Neural cell (in vitro differentiated cells): ENCODE measurements at regions not wholly inside any gene's neighbourhood (a gene's known extent, or its start where the extent isn't known, plus 50 kb on each side); places are given as distances from the start of the nearest gene placed in this dataset.

Experiments used
- H2AFZ ChIP-seq: fragments of 200-600, 300-800 bp; sonication (generic), shearing (Covaris generic); 2 replicates; pipeline ENCODE4 v1.6.0; 2014; ENCODE audit warnings: low read depth, mild to moderate bottlenecking, antibody characterized with exemption, low read length, moderate library complexity
- H3F3A ChIP-seq: fragments of 200-600 bp; shearing (Covaris generic); 2 replicates; pipeline ENCODE4 v1.6.1; 2016; ENCODE audit warnings: mild to moderate bottlenecking, moderate library complexity, mixed read lengths, antibody characterized with exemption, low read length; ENCODE audit not compliant: insufficient read depth, poor library complexity, severe bottlenecking
- H3K27ac ChIP-seq: fragments of 200-600, 300-800 bp; sonication (generic), shearing (Covaris generic); 2 replicates; pipeline ENCODE4 v1.5.1; 2014; ENCODE audit warnings: mild to moderate bottlenecking, low read length, moderate library complexity
- H3K27me3 ChIP-seq: fragments of 300-800, 200-600 bp; sonication (generic), shearing (Covaris generic); 2 replicates; pipeline ENCODE4 v1.6.0; 2014; ENCODE audit warnings: mild to moderate bottlenecking, low read depth, low read length, moderate library complexity; ENCODE audit not compliant: insufficient read depth
- H3K36me3 ChIP-seq: fragments of 300-800, 200-600 bp; sonication (generic), shearing (Covaris generic); 2 replicates; pipeline ENCODE4 v1.5.1; 2014; ENCODE audit warnings: mild to moderate bottlenecking, antibody characterized with exemption, low read length, moderate library complexity; ENCODE audit not compliant: insufficient read depth
- H3K4me2 ChIP-seq: fragments of 300-800, 200-600 bp; sonication (generic), shearing (Covaris generic); 2 replicates; pipeline ENCODE4 v1.6.0; 2014; ENCODE audit warnings: mild to moderate bottlenecking, low read length
- H3K4me3 ChIP-seq: fragments of 300-800, 200-600 bp; sonication (generic), shearing (Covaris generic); 2 replicates; pipeline ENCODE4 v1.5.1; 2014; ENCODE audit warnings: mild to moderate bottlenecking, low read length, moderate library complexity
- H3K79me2 ChIP-seq: fragments of 200-600 bp; shearing (Covaris generic); replicated peaks from 2 replicates; pipeline ENCODE4 v1.6.0; 2014; ENCODE audit warnings: mild to moderate bottlenecking, low read length, moderate library complexity; ENCODE audit not compliant: insufficient read depth
- H3K9ac ChIP-seq: fragments of 300-800, 200-600 bp; sonication (generic), shearing (Covaris generic); 2 replicates; pipeline ENCODE4 v1.6.1; 2016; ENCODE audit warnings: mild to moderate bottlenecking, low read length, mixed read lengths
- H3K9me2 ChIP-seq: fragments of 200-600 bp; shearing (Covaris generic); 2 replicates; pipeline ENCODE4 v1.6.1; 2016; ENCODE audit warnings: mild to moderate bottlenecking, low read length, mixed read lengths; ENCODE audit not compliant: insufficient read depth
- H3K9me3 ChIP-seq: fragments of 200-600, 300-800 bp; sonication (generic), shearing (Covaris generic); 2 replicates; pipeline ENCODE4 v1.6.1; 2016; ENCODE audit warnings: mild to moderate bottlenecking, mixed run types, low read length, moderate library complexity, mixed read lengths
- H4K20me1 ChIP-seq: fragments of 200-600 bp; shearing (Covaris generic); 2 replicates; pipeline ENCODE4 v1.6.1; 2016; ENCODE audit warnings: mild to moderate bottlenecking, mixed run types; ENCODE audit not compliant: insufficient read depth
- CTCF ChIP-seq: fragments of 450-650 bp; IDR thresholded peaks from 2 replicates; pipeline ENCODE4 v1.5.1; 2014; ENCODE audit warnings: antibody characterized with exemption, mild to moderate bottlenecking, moderate library complexity; ENCODE audit not compliant: poor library complexity, severe bottlenecking
- EP300 ChIP-seq: fragments of 450-650 bp; conservative IDR thresholded peaks from 2 replicates; pipeline ENCODE4 v1.6.1; 2014; ENCODE audit warnings: antibody characterized with exemption, mild to moderate bottlenecking, moderate library complexity; ENCODE audit not compliant: poor library complexity, severe bottlenecking
- EZH2 ChIP-seq: fragments of 200-600, 300-800 bp; shearing (Covaris generic), sonication (generic); IDR thresholded peaks from 2 replicates; pipeline ENCODE4 v1.6.1; 2014; ENCODE audit warnings: antibody characterized with exemption, low read length, borderline replicate concordance, mild to moderate bottlenecking; ENCODE audit not compliant: insufficient read depth, poor library complexity, severe bottlenecking
- MXI1 ChIP-seq: fragments of 450-650 bp; conservative IDR thresholded peaks from 2 replicates; pipeline ENCODE4 v1.6.1; 2014; ENCODE audit warnings: antibody characterized with exemption, mild to moderate bottlenecking; ENCODE audit not compliant: poor library complexity, severe bottlenecking
- POLR2AphosphoS5 ChIP-seq: IDR thresholded peaks from 2 replicates; pipeline ENCODE4 v1.6.1; 2012
- RAD21 ChIP-seq: fragments of 450-650 bp; conservative IDR thresholded peaks from 2 replicates; pipeline ENCODE4 v1.6.1; 2014; ENCODE audit warnings: antibody characterized with exemption, mild to moderate bottlenecking, moderate library complexity
- REST ChIP-seq: IDR thresholded peaks from 2 replicates; pipeline ENCODE4 v1.6.1; 2012; ENCODE audit warnings: borderline replicate concordance
- SMC3 ChIP-seq: fragments of 450-650 bp; conservative IDR thresholded peaks from 2 replicates; pipeline ENCODE4 v1.6.1; 2014; ENCODE audit warnings: antibody characterized with exemption, mild to moderate bottlenecking, moderate library complexity; ENCODE audit not compliant: poor library complexity
- TAF1 ChIP-seq: IDR thresholded peaks from 2 replicates; pipeline ENCODE4 v1.6.1; 2012; ENCODE audit warnings: low read depth

DNA sequence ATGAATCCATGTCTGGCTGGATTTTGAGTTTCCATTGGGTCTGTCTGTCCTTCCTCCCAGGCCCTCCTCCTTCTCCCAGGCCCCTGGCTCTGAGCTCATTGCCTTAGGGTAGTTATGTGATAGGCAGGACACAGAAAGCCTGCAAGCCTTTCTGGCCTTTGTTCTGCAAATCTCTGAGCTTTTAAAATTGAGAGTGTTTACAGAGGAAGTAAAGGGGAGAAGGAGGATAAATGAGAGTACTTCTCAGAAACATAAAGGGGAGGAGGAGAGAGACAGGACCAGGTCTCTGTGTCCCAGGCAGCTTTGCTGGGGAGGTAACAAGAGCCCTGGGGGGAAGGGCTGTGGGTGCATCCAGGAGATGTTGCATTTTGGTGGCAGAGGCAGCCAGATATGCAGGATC lies 126.7 kb downstream of the FOXD2 start:
- no peaks in the 10 kb centered on the region for H3K9me3 ChIP-seq
- TF ChIP-seq CTCF (no peak), EZH2 (no peak), EP300 (no peak), REST (no peak), RAD21 (no peak), SMC3 (no peak), MXI1 (no peak), POLR2AphosphoS5 (no peak), TAF1 (no peak)
- H3K9ac ChIP-seq = no peak overlapping the region
- no peak overlapping the region for H3K4me2 ChIP-seq
- no peak overlapping the region for H2AFZ ChIP-seq
- no peaks in the 10 kb centered on the region for H3K79me2 ChIP-seq
- no peaks in the 10 kb centered on the region for H4K20me1 ChIP-seq
- H3K27me3 ChIP-seq = no peaks in the 10 kb centered on the region
- H3K4me3 ChIP-seq = no peak overlapping the region
- H3K36me3 ChIP-seq = no peaks in the 10 kb centered on the region
- H3F3A ChIP-seq = no peaks in the 10 kb centered on the region
- H3K27ac ChIP-seq = no peak overlapping the region
- no peaks in the 10 kb centered on the region for H3K9me2 ChIP-seq

GRCh38 chr1:47565092-47565491 lies 127.2 kb downstream of the FOXD2 start:
- H4K20me1 ChIP-seq = no peaks in the 10 kb centered on the region
- no peaks in the 10 kb centered on the region for H3K79me2 ChIP-seq
- no peaks in the 10 kb centered on the region for H3K27me3 ChIP-seq
- H3K36me3 ChIP-seq = no peaks in the 10 kb centered on the region
- H2AFZ ChIP-seq = no peak overlapping the region
- no peak overlapping the region for H3K4me2 ChIP-seq
- H3F3A ChIP-seq = no peaks in the 10 kb centered on the region
- H3K9me2 ChIP-seq = no peaks in the 10 kb centered on the region
- H3K27ac ChIP-seq = no peak overlapping the region
- TF ChIP-seq POLR2AphosphoS5 (no peak), EP300 (no peak), SMC3 (no peak), MXI1 (no peak), RAD21 (no peak), REST (no peak), TAF1 (no peak), CTCF (no peak), EZH2 (no peak)
- H3K4me3 ChIP-seq = no peak overlapping the region
- H3K9me3 ChIP-seq = no peaks in the 10 kb centered on the region
- H3K9ac ChIP-seq = no peak overlapping the region
